WTC11 (cell line): ENCODE measurements at regions not wholly inside any gene's neighbourhood (a gene's known extent, or its start where the extent isn't known, plus 50 kb on each side); places are given as distances from the start of the nearest gene placed in this dataset.

Source experiments
- ATAC-seq: fragments of 200-7000 bp; cut with Tn5 transposase; 2 replicates; pipeline ENCODE4 v1.10.0; 2021; ENCODE audit warnings: mild to moderate bottlenecking, moderate library complexity
- CTCF ChIA-PET: fragments of 300-600 bp; sonication (Branson Sonifier 250); formaldehyde crosslinking; loops from one replicate; lab custom pipeline; 2021; ENCODE audit warnings: antibody characterized with exemption; lab: Charles Lee
- POLR2A ChIA-PET: fragments of 350-600 bp; sonication (Branson Sonifier 250); formaldehyde crosslinking; loops from one replicate; lab custom pipeline; 2021; ENCODE audit warnings: antibody characterized with exemption; lab: Charles Lee
- DNase-seq: peaks from one replicate; pipeline ENCODE4 v3.0.0; 2021; ENCODE audit warnings: low spot score
- H3K27ac Mint-ChIP-seq: 2 replicates; pipeline ENCODE4 v1.8.0; 2021; ENCODE audit warnings: mixed read lengths
- H3K27me3 Mint-ChIP-seq: 2 replicates; pipeline ENCODE4 v1.8.0; 2021; ENCODE audit warnings: low read depth, mild to moderate bottlenecking, moderate library complexity, mixed read lengths
- H3K36me3 Mint-ChIP-seq: 2 replicates; pipeline ENCODE4 v1.8.0; 2021; ENCODE audit warnings: mixed read lengths
- H3K4me1 Mint-ChIP-seq: 2 replicates; pipeline ENCODE4 v1.8.0; 2022; ENCODE audit warnings: mixed read lengths
- H3K4me3 Mint-ChIP-seq: 2 replicates; pipeline ENCODE4 v1.8.0; 2021; ENCODE audit warnings: mild to moderate bottlenecking, moderate library complexity, mixed read lengths
- H3K9me3 Mint-ChIP-seq: 2 replicates; pipeline ENCODE4 v1.8.0; 2021; ENCODE audit warnings: mixed read lengths
- CTCF ChIP-seq: fragments of 200-600 bp; IDR thresholded peaks from 2 replicates; pipeline ENCODE4 v1.8.0; 2022; ENCODE audit warnings: antibody characterized with exemption
- ESRRA ChIP-seq: sonication (generic); formaldehyde crosslinking; IDR thresholded peaks from 2 replicates; pipeline ENCODE4 v1.8.1; 2022; ENCODE audit warnings: mild to moderate bottlenecking, missing genetic modification reagents, borderline replicate concordance
- FOXK1 ChIP-seq: sonication (generic); formaldehyde crosslinking; IDR thresholded peaks from 2 replicates; pipeline ENCODE4 v1.8.0; 2022; ENCODE audit warnings: mild to moderate bottlenecking, moderate library complexity, missing genetic modification reagents
- FOXP4 ChIP-seq: sonication (generic); formaldehyde crosslinking; IDR thresholded peaks from 2 replicates; pipeline ENCODE4 v1.8.0; 2022; ENCODE audit warnings: mild to moderate bottlenecking, missing genetic modification reagents
- OVOL2 ChIP-seq: fragments of 250-450 bp; sonication (Bioruptor Pico); IDR thresholded peaks from 2 replicates; pipeline ENCODE4 v1.9.0; 2021; ENCODE audit warnings: mild to moderate bottlenecking, borderline replicate concordance
- PRRX2 ChIP-seq: fragments of 250-450 bp; sonication (Bioruptor Pico); IDR thresholded peaks from 2 replicates; pipeline ENCODE4 v1.8.0; 2021; ENCODE audit warnings: mild to moderate bottlenecking
- SP1 ChIP-seq: sonication (generic); formaldehyde crosslinking; conservative IDR thresholded peaks from 2 replicates; pipeline ENCODE4 v1.8.1; 2022; ENCODE audit warnings: missing genetic modification reagents
- TCF7 ChIP-seq: sonication (generic); formaldehyde crosslinking; IDR thresholded peaks from 2 replicates; pipeline ENCODE4 v1.8.0; 2022; ENCODE audit warnings: mild to moderate bottlenecking, low read depth, missing genetic modification reagents, moderate library complexity
- ZNF425 ChIP-seq: fragments of 250-450 bp; sonication (Bioruptor Pico); conservative IDR thresholded peaks from 2 replicates; pipeline ENCODE4 v1.9.0; 2021; ENCODE audit warnings: mild to moderate bottlenecking
- ZNF532 ChIP-seq: fragments of 250-450 bp; sonication (Bioruptor Pico); IDR thresholded peaks from 2 replicates; pipeline ENCODE4 v1.9.0; 2021; ENCODE audit warnings: mild to moderate bottlenecking, borderline replicate concordance
- ZNF671 ChIP-seq: fragments of 250-450 bp; sonication (Bioruptor Pico); IDR thresholded peaks from 2 replicates; pipeline ENCODE4 v1.8.0; 2021; ENCODE audit warnings: mild to moderate bottlenecking
- TF ChIP-seq, protein P1 (sequence below): sonication (generic); formaldehyde crosslinking; conservative IDR thresholded peaks from 2 replicates; pipeline ENCODE4 v1.8.1; 2023; ENCODE audit warnings: mild to moderate bottlenecking, low read depth, missing genetic modification reagents, moderate library complexity
- TF ChIP-seq, protein P2 (sequence below): sonication (generic); formaldehyde crosslinking; IDR thresholded peaks from 2 replicates; pipeline ENCODE4 v1.8.1; 2023; ENCODE audit warnings: mild to moderate bottlenecking, moderate library complexity, missing genetic modification reagents
- TF ChIP-seq, protein P3 (sequence below): sonication (generic); formaldehyde crosslinking; IDR thresholded peaks from 2 replicates; pipeline ENCODE4 v1.8.0; 2022; ENCODE audit warnings: mild to moderate bottlenecking, missing genetic modification reagents
- TF ChIP-seq, protein P4 (sequence below): fragments of 250-450 bp; sonication (Bioruptor Pico); IDR thresholded peaks from 2 replicates; pipeline ENCODE4 v2.1.2; 2022; ENCODE audit warnings: mild to moderate bottlenecking, moderate library complexity

GRCh38 chr11:19342036-19342435, 101.3 kb upstream of the E2F8 start (continued):
- TF ChIP-seq CTCF (no peak), ZNF425 (CRISPR knock-in tag) (no peak), ZNF532 (CRISPR knock-in tag) (no peak), ESRRA (CRISPR knock-in tag) (no peak), PRRX2 (CRISPR knock-in tag) (no peak)
- TF ChIP-seq, protein P1, sequence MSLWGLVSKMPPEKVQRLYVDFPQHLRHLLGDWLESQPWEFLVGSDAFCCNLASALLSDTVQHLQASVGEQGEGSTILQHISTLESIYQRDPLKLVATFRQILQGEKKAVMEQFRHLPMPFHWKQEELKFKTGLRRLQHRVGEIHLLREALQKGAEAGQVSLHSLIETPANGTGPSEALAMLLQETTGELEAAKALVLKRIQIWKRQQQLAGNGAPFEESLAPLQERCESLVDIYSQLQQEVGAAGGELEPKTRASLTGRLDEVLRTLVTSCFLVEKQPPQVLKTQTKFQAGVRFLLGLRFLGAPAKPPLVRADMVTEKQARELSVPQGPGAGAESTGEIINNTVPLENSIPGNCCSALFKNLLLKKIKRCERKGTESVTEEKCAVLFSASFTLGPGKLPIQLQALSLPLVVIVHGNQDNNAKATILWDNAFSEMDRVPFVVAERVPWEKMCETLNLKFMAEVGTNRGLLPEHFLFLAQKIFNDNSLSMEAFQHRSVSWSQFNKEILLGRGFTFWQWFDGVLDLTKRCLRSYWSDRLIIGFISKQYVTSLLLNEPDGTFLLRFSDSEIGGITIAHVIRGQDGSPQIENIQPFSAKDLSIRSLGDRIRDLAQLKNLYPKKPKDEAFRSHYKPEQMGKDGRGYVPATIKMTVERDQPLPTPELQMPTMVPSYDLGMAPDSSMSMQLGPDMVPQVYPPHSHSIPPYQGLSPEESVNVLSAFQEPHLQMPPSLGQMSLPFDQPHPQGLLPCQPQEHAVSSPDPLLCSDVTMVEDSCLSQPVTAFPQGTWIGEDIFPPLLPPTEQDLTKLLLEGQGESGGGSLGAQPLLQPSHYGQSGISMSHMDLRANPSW (CRISPR knock-in tag) = no peak
- TF ChIP-seq, all 79 proteins: peak for 0

GRCh38 chr11:19338375-19338774, 97.6 kb upstream of the E2F8 start:
- POLR2A ChIA-PET = no interaction called here
- no peak for TF ChIP-seq TCF7 (CRISPR knock-in tag)
- TF ChIP-seq, all 79 proteins: peak for 0
- H3K27ac Mint-ChIP-seq = no peak overlapping the region
- no peaks in the 10 kb centered on the region for H3K36me3 Mint-ChIP-seq
- H3K9me3 Mint-ChIP-seq = no peaks in the 10 kb centered on the region
- H3K4me1 Mint-ChIP-seq = no peaks in the 10 kb centered on the region
- DNase-seq (no peak), ATAC-seq (no peak)
- peaks cover 39% of the 10 kb centered on the region for H3K27me3 Mint-ChIP-seq
- CTCF ChIA-PET = no interaction called here
- H3K4me3 Mint-ChIP-seq = no peak overlapping the region

DNA sequence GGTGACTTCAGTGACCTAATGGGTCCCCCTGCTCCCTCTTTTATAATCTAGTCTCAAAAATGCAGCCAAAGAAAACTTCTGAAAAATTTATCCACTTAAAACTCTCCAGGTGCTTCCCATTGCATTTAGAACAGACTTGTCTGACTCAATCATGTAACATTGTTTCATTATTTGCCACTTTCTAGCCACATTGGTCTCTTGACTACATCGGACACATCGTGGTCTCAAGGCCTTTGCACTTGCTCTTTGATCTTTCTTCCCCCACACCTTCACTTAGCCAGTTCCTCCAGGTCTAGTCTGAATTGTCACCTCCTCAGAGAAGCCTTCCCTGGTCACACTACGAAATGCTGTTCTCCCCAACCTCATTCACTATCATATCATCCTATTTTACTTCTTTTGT, 97.0 kb upstream of the E2F8 start:
- no peaks in the 10 kb centered on the region for H3K4me1 Mint-ChIP-seq
- H3K27ac Mint-ChIP-seq = no peak overlapping the region
- H3K4me3 Mint-ChIP-seq = no peak overlapping the region
- no peaks in the 10 kb centered on the region for H3K9me3 Mint-ChIP-seq
- no peaks in the 10 kb centered on the region for H3K36me3 Mint-ChIP-seq
- peaks cover 33% of the 10 kb centered on the region for H3K27me3 Mint-ChIP-seq
- DNase-seq = no peak
- TF ChIP-seq ZNF671 (CRISPR knock-in tag) = no peak
- TF ChIP-seq, protein P2, sequence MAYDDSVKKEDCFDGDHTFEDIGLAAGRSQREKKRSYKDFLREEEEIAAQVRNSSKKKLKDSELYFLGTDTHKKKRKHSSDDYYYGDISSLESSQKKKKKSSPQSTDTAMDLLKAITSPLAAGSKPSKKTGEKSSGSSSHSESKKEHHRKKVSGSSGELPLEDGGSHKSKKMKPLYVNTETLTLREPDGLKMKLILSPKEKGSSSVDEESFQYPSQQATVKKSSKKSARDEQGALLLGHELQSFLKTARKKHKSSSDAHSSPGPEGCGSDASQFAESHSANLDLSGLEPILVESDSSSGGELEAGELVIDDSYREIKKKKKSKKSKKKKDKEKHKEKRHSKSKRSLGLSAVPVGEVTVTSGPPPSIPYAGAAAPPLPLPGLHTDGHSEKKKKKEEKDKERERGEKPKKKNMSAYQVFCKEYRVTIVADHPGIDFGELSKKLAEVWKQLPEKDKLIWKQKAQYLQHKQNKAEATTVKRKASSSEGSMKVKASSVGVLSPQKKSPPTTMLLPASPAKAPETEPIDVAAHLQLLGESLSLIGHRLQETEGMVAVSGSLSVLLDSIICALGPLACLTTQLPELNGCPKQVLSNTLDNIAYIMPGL (CRISPR knock-in tag) = no peak
- TF ChIP-seq SP1 = no peak
- no peak for TF ChIP-seq FOXP4
- TF ChIP-seq, protein P3, sequence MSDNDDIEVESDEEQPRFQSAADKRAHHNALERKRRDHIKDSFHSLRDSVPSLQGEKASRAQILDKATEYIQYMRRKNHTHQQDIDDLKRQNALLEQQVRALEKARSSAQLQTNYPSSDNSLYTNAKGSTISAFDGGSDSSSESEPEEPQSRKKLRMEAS (CRISPR knock-in tag) = no peak
- TF ChIP-seq FOXK1 (CRISPR knock-in tag) = no peak
- TF ChIP-seq OVOL2 = no peak
- TF ChIP-seq, protein P4, sequence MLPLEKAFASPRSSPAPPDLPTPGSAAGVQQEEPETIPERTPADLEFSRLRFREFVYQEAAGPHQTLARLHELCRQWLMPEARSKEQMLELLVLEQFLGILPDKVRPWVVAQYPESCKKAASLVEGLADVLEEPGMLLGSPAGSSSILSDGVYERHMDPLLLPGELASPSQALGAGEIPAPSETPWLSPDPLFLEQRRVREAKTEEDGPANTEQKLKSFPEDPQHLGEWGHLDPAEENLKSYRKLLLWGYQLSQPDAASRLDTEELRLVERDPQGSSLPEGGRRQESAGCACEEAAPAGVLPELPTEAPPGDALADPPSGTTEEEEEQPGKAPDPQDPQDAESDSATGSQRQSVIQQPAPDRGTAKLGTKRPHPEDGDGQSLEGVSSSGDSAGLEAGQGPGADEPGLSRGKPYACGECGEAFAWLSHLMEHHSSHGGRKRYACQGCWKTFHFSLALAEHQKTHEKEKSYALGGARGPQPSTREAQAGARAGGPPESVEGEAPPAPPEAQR (CRISPR knock-in tag) = no peak
- TF ChIP-seq, all 79 proteins: peak for 0
- no peak for ATAC-seq
- CTCF ChIA-PET = no interaction called here
- POLR2A ChIA-PET = interaction anchor here (0.6 kb wide), 1 partner anchor 98 kb away, joined by 3 read pairs; no protein-coding TSS in a partner anchor
